ENCODE measurements at regions not wholly inside any gene's neighbourhood (a gene's known extent, or its start where the extent isn't known, plus 50 kb on each side); places are given as distances from the start of the nearest gene placed in this dataset.

DNA sequence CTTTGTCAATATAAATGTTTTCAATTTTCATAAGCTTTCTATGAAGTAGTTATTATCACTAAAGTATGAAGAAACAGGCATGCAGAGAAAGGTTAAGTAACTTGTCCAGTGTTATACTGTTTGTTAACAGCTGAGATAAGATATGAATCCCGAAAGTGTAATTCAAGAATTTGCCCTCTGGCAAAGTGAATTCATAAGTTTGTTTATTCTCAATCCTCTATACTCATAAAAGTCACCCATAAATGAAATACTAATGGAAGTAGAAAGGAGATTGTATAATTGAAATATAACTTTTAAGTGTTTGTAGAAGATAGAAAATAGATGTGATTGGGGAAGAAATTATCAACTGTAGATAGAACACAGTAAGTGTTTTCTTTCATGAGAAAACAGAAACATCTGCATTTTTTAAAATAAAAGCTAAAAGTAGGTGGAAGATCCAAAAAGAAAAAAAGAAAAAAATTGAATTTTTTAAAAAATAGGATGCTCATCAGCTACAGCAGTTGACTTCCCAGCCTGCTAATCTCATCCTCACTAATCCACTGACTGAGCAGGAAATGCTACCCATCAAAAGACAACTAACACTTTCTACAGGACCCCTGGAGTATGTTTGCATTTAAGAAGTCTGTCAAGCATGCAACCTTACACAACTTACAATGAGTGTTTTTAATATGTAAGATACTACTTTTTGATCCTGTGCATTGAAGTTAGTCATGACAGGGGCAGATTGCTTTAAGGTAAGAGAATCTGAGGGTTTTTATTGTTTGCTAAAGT lies 878.1 kb downstream of the SI start:
- Histone ChIP-seq H3K36me3 (no peaks in the 10 kb centered on the region), H3K27me3 (replicated peaks) (no peaks in the 10 kb centered on the region), H3K4me3 (no peak overlapping the region), H3K27ac (no peak overlapping the region), H3K4me1 (replicated peaks) (no peaks in the 10 kb centered on the region), H3K9me3 (replicated peaks) (no peaks in the 10 kb centered on the region)
- no peak for DNase-seq (ENCODE audit: low read depth in 1 of 2, low spot score in 2 of 2)

DNA sequence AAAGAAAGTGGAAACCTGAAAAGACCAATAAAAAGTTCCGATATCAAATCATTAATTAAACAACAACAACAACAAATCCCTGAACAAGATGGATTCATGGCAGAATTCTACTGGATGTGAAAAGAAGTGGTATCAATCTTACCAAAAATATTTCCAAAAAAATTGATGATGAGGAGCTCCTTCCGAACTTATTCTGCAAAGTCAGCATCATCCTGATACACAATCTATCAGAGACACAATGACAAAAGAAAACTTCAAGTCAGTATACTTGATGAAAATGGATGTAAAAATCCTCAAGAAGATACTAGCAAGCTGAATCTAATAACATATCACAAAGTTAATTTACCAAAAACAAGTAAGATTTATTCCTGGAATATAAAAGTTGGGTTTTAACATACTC lies 881.8 kb downstream of the SI start:
- DNase-seq (ENCODE audit: low read depth in 1 of 2, low spot score in 2 of 2): no peak
- H3K27me3 ChIP-seq (replicated peaks): no peaks in the 10 kb centered on the region
- no peaks in the 10 kb centered on the region for H3K9me3 ChIP-seq (replicated peaks)
- no peaks in the 10 kb centered on the region for H3K36me3 ChIP-seq
- H3K4me1 ChIP-seq (replicated peaks): no peaks in the 10 kb centered on the region
- no peak overlapping the region for H3K4me3 ChIP-seq
- H3K27ac ChIP-seq: no peak overlapping the region

DNA sequence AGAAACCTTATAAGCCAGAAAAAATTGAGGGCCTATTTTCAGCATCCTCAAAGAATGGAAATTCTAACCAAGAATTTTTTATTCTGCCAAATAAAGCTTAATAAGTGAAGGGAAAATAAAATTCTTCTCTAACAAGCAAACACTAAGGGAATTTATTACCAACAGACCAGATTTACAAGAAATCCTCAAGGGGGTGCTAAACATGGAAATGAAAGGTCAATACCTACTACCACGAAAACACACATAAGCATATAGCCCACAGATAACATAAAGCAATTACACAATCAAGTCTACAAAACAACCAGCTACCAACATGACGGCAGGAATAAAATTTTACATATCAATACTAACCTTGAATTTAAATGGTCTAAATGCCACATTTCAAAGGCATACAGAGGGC lies 883.5 kb downstream of the SI start:
- H3K36me3 ChIP-seq: no peaks in the 10 kb centered on the region
- no peaks in the 10 kb centered on the region for H3K9me3 ChIP-seq (replicated peaks)
- H3K27ac ChIP-seq: no peak overlapping the region
- no peak for DNase-seq (ENCODE audit: low read depth in 1 of 2, low spot score in 2 of 2)
- no peak overlapping the region for H3K4me3 ChIP-seq
- no peaks in the 10 kb centered on the region for H3K27me3 ChIP-seq (replicated peaks)
- H3K4me1 ChIP-seq (replicated peaks): no peaks in the 10 kb centered on the region

DNA sequence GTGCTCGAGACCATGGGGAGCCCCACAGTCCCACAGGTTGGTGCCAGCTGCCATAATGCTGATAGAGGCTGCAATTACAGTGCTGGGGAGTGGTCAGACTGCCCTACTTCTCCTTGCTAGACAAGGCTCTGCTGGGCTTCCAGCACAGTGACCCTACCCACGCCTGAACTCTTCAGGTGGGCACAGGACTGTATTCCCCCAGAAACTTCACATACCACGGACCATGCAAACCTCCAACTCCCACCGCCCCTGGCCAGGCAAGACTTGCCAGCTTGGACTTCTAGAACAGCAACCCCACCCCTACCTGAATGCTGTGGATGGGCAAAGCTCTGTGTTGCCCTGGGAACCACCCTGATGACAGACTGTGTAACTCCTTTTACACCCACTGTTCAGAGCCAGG lies 885.3 kb downstream of the SI start:
- Histone ChIP-seq H3K36me3 (no peaks in the 10 kb centered on the region), H3K4me1 (replicated peaks) (no peaks in the 10 kb centered on the region), H3K27ac (no peak overlapping the region), H3K4me3 (no peak overlapping the region), H3K27me3 (replicated peaks) (no peaks in the 10 kb centered on the region), H3K9me3 (replicated peaks) (no peaks in the 10 kb centered on the region)
- no peak for DNase-seq (ENCODE audit: low read depth in 1 of 2, low spot score in 2 of 2)

GRCh38 chr3:164190566-164190965 lies 887.7 kb downstream of the SI start:
- no peaks in the 10 kb centered on the region for H3K27me3 ChIP-seq (replicated peaks)
- no peak overlapping the region for H3K27ac ChIP-seq
- H3K4me3 ChIP-seq: no peak overlapping the region
- H3K9me3 ChIP-seq (replicated peaks): no peaks in the 10 kb centered on the region
- no peaks in the 10 kb centered on the region for H3K36me3 ChIP-seq
- H3K4me1 ChIP-seq (replicated peaks): no peaks in the 10 kb centered on the region
- no peak for DNase-seq (ENCODE audit: low read depth in 1 of 2, low spot score in 2 of 2)

DNA sequence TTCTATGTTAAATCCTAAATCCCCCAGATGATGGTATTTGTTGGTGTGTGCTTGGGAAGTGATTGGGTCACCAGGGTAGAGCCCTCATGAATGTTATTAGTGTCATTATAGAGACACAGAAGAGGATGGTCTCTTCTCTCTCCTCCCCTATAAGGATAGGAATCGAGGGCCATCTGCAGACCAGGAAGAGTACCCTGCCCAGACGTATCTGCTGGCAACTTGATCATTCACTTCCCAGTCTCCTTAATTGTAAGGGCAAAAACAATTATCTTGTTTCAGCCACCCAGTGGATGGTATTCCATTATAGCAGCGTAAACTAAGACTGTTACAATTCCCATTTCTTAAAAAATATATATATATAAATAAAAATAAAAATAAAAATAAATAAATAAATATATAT lies 892.2 kb downstream of the SI start:
- no peak overlapping the region for H3K27ac ChIP-seq
- no peak for DNase-seq (ENCODE audit: low read depth in 1 of 2, low spot score in 2 of 2)
- H3K4me3 ChIP-seq: no peak overlapping the region
- H3K9me3 ChIP-seq (replicated peaks): no peaks in the 10 kb centered on the region
- H3K27me3 ChIP-seq (replicated peaks): no peaks in the 10 kb centered on the region
- no peaks in the 10 kb centered on the region for H3K36me3 ChIP-seq
- H3K4me1 ChIP-seq (replicated peaks): no peaks in the 10 kb centered on the region

DNA sequence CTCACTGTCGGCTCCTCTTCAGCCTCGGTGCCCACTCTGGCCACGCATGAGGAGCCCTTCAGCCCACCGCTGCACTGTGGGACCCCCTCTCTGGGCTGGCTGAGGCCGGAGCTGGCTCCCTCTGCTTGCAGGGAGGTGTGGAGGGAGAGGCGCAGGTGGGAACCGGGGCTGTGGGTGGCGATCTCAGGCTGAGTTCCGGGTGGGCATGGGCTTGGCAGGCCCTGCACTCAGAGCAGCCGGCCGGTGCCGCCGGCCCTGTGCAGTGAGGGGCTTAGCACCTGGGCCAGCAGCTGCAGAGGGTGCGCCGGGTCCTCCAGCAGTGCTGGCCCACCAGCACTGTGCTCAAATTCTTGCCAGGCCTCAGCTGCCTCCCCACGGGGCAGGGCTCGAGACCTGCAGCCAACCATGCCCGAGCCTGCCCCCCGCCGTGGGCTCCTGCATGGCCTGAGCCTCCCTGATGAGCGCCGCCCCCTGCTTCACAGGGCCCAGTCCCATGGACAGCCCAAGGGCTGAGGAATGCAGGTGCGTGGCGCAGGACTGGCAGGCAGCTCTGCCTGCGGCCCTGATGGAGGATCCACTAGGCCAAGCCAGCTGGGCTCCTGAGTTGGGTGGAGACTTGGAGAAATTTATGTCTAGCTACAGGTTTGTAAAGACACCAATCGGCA lies 899.1 kb downstream of the SI start:
- Histone ChIP-seq H3K27ac (no peak overlapping the region), H3K4me3 (no peak overlapping the region), H3K36me3 (no peaks in the 10 kb centered on the region), H3K9me3 (replicated peaks) (no peaks in the 10 kb centered on the region), H3K4me1 (replicated peaks) (no peaks in the 10 kb centered on the region), H3K27me3 (replicated peaks) (no peaks in the 10 kb centered on the region)
- DNase-seq (ENCODE audit: low read depth in 1 of 2, low spot score in 2 of 2): no peak

DNA sequence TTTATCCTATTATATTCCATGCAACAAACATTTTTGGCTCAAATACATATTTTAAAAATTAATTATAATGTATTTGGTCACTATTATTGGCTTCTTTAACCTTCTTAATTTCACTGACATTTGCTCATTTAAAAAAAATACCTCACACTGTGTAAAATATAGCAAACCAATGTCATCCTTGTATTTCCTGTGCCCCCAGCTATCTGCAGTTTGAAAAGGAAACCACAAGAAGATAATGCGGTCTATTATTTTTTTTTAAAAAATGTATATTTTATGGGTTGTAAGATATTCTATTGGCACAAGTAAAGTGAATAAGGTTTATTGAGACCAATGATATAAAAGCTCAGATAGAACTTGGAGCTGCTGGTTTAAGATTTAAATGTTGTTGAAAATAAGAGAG lies 904.2 kb downstream of the SI start:
- no peak for DNase-seq (ENCODE audit: low read depth in 1 of 2, low spot score in 2 of 2)
- Histone ChIP-seq H3K27ac (no peak overlapping the region), H3K4me1 (replicated peaks) (no peaks in the 10 kb centered on the region), H3K27me3 (replicated peaks) (no peaks in the 10 kb centered on the region), H3K9me3 (replicated peaks) (no peaks in the 10 kb centered on the region), H3K4me3 (no peak overlapping the region), H3K36me3 (no peaks in the 10 kb centered on the region)

GRCh38 chr3:164155400-164155799 lies 922.9 kb downstream of the SI start:
- Histone ChIP-seq H3K9me3 (replicated peaks) (no peaks in the 10 kb centered on the region), H3K4me1 (replicated peaks) (no peaks in the 10 kb centered on the region), H3K36me3 (no peaks in the 10 kb centered on the region), H3K27me3 (replicated peaks) (no peaks in the 10 kb centered on the region), H3K27ac (no peak overlapping the region), H3K4me3 (no peak overlapping the region)
- DNase-seq (ENCODE audit: low read depth in 1 of 2, low spot score in 2 of 2): no peak

DNA sequence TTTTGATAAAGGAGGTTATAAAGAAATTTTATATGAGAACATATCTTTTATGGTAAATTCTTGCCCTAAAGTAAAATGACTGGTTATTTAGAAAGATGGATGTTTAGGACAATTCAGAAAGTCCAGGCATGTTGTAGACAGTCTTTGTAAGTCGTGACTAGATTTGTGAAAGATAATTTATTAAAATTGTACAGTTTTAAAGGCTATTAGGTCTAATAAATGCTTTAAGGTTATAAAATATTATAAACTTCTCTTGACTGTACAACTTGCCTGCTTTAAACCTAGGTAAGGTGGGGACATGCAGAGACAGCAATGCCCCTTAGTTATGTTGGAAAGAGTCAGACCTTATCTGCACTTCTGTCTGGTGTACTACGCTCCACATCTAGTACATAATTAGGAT lies 933.5 kb downstream of the SI start:
- Histone ChIP-seq H3K27ac (no peak overlapping the region), H3K9me3 (replicated peaks) (no peaks in the 10 kb centered on the region; the same call in 1 of the 2 replicates), H3K36me3 (no peaks in the 10 kb centered on the region), H3K4me1 (replicated peaks) (no peaks in the 10 kb centered on the region), H3K4me3 (no peak overlapping the region), H3K27me3 (replicated peaks) (no peaks in the 10 kb centered on the region)
- DNase-seq (ENCODE audit: low read depth in 1 of 2, low spot score in 2 of 2): no peak

DNA sequence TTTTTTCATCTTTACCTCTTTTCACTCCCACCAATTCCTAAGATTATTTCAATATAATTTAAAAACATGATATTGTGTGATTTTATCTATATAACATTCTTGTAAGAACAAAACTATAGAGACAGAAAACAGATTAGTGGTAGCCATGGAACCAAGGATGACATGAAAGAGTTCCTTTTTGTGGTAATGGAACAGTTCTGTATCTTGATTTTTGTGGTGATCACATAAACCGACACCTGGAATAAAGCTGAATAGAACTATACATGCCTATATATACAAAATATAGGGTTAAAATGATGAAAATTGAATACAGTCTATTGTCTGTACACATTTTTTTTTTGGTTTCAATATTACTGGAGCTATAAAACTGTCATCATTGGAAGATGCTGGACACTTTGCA lies 945.4 kb downstream of the SI start:
- H3K4me1 ChIP-seq (replicated peaks): no peaks in the 10 kb centered on the region
- H3K27me3 ChIP-seq (replicated peaks): no peaks in the 10 kb centered on the region
- H3K4me3 ChIP-seq: no peak overlapping the region
- no peak for DNase-seq (ENCODE audit: low read depth in 1 of 2, low spot score in 2 of 2)
- 0 out of 2 replicates have a peak, but pooled peaks cover 3% of the 10 kb centered on the region for H3K9me3 ChIP-seq (replicated peaks)
- H3K36me3 ChIP-seq: no peaks in the 10 kb centered on the region
- H3K27ac ChIP-seq: no peak overlapping the region

DNA sequence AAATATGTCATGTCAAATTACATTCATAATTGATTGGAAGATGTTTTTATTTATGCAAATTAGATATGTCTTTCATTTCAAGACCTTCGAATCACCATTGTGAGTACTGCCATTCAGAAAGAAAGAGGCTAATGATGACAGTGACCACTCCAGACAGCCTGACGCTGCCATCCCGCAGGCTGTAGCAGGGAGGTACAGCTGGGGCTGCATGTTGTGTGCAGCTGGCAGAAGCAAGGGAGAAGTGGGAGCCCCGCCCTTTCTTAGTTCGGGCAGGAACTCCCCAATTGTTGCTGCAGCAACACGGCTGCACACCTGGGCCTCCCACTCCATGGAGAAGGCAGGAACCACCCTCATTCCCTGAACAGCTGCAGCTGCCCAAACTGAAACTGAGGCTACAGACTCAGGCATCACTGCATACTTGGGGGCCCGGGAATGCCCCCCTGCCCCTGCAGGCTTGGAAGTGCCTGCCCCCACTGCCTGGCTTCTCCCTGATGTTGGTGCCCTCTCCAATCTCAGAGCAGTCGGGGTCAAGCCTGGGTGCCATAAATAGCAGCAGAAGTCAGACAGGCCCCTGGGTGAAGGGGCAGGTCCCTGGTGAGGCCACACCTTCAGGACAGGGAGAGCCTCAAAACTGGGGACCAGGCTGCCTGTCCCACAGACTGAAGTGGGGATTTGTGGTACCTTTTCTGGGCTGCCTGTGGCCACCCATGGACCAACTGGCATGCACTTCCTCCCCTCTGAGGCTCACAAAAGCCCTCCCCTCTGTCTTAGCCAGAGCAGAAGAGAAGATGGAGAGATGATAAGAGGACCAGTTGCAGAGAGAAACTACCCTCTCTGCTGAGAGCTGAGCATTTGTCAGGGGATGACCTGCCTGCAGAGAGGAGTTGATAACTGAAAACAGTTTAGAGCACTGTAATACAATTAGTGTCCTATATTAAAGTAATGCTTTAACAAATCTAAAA lies 964.6 kb downstream of the SI start:
- no peak for DNase-seq (ENCODE audit: low read depth in 1 of 2, low spot score in 2 of 2)

DNA sequence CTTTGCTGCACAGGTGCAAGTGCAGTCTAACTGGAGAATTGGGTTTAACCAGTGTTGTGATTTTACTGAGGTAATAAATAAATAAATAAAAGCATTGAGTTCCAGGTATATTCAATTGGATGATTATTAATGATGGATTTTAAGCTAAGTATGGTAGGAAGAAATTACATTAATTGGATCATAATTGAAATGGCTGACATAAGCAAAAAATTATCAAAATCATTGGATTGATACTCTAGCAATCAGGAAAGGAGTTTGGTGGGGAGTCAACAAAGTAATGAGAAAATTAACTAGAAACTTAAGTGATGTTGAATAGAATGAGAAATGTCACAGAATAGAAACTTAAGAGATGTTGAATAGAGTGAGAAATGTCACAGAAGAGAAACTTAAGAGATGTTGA lies 981.9 kb downstream of the SI start:
- no peak for DNase-seq (ENCODE audit: low read depth in 1 of 2, low spot score in 2 of 2)
- Histone ChIP-seq H3K4me1 (replicated peaks) (no peaks in the 10 kb centered on the region), H3K4me3 (no peak overlapping the region), H3K36me3 (no peaks in the 10 kb centered on the region), H3K9me3 (replicated peaks) (no peaks in the 10 kb centered on the region), H3K27ac (no peak overlapping the region), H3K27me3 (replicated peaks) (no peaks in the 10 kb centered on the region)

More for the DNA sequence above, 964.6 kb downstream of the SI start:
- no peaks in the 10 kb centered on the region for H3K36me3 ChIP-seq
- H3K4me1 ChIP-seq (replicated peaks): no peaks in the 10 kb centered on the region
- H3K4me3 ChIP-seq: no peak overlapping the region
- H3K27ac ChIP-seq: no peak overlapping the region
- H3K9me3 ChIP-seq (replicated peaks): no peaks in the 10 kb centered on the region
- no peaks in the 10 kb centered on the region for H3K27me3 ChIP-seq (replicated peaks)

DNA sequence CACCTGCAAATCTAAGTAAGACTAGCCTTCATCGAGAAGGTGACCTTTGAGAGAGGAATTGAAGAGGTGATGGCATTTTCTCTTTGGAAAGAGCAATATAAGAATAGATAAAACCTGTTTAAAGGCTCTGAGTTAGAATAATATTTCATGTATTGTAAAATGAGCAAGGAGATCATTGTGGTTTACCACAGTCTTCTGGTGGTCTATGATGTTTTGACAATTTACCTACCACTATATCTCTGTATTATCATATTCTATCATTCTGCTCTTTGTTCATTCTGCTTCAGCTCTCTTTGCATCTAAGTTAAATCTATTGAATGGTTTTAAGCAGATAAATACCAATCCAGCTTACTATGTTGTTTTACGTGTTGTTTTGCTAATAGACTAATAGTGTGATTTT lies 982.3 kb downstream of the SI start:
- no peak for DNase-seq (ENCODE audit: low read depth in 1 of 2, low spot score in 2 of 2)
- Histone ChIP-seq H3K27me3 (replicated peaks) (no peaks in the 10 kb centered on the region), H3K4me3 (no peak overlapping the region), H3K4me1 (replicated peaks) (no peaks in the 10 kb centered on the region), H3K9me3 (replicated peaks) (no peaks in the 10 kb centered on the region), H3K27ac (no peak overlapping the region), H3K36me3 (no peaks in the 10 kb centered on the region)
